ENCODE measurements at regions not wholly inside any gene's neighbourhood (a gene's known extent, or its start where the extent isn't known, plus 50 kb on each side); places are given as distances from the start of the nearest gene placed in this dataset.

DNA sequence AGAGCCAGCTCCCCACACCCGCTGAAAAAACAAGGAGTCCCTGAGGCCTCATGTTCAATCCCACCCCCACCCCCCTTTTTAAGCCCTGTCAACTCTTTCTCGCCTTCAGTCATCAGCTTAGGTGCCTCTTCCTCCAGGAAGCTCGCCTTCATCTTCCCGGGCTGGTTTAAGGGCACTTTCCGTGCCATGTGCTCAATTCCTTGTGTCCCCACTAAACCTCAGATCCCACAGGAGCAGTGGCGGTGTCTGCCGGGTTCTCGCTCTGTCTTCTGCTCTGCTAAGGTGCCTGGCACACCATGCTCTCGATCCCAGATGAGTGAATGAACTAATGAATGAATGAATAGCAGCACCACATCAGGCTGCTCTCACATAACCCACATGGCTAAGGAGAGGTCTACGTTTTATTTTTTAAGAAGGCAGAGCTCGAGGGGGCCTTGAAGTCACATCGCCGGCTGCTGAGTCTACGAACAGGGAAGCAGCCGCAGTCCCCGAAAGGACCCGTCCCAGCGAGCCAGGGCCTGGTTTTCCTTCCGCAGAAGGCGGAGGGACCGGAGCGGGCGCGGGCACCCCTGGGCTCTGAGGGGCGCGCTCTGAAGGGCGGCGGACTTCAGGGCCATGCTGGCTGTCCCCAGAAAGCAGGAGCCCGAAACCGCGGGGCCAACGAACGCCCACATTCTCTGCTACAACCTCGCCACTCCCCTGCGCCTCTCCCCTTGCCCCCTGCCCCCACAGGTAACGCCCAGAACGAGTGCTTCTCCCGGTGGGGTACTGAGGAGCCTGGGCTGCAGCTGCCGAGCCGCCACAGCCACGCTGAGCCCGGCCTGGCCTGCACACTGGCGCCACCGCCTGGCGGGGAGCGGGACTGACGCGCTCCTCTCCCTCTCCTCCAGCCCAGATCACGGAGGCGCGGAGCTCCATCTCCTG, 73.4 kb upstream of the KCNMA1 start:
- TF ChIP-seq, protein P1, sequence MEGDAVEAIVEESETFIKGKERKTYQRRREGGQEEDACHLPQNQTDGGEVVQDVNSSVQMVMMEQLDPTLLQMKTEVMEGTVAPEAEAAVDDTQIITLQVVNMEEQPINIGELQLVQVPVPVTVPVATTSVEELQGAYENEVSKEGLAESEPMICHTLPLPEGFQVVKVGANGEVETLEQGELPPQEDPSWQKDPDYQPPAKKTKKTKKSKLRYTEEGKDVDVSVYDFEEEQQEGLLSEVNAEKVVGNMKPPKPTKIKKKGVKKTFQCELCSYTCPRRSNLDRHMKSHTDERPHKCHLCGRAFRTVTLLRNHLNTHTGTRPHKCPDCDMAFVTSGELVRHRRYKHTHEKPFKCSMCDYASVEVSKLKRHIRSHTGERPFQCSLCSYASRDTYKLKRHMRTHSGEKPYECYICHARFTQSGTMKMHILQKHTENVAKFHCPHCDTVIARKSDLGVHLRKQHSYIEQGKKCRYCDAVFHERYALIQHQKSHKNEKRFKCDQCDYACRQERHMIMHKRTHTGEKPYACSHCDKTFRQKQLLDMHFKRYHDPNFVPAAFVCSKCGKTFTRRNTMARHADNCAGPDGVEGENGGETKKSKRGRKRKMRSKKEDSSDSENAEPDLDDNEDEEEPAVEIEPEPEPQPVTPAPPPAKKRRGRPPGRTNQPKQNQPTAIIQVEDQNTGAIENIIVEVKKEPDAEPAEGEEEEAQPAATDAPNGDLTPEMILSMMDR (IDR thresholded peaks at IDR 0.05) = peak; percentile 91 to 98 (median 95)
- TF ChIP-seq POLR2A (IDR thresholded peaks at IDR 0.05) = no peak
